GM21526 (cell line): ENCODE measurements at regions not wholly inside any gene's neighbourhood (a gene's known extent, or its start where the extent isn't known, plus 50 kb on each side); places are given as distances from the start of the nearest gene placed in this dataset.

Experiments
- ATAC-seq: cut with Tn5 transposase; IDR thresholded peaks from one replicate; pipeline ENCODE4 v1.9.1; 2021; ENCODE audit warnings: moderate library complexity; ENCODE audit not compliant: unreplicated experiment, low FRiP score

- no peak for ATAC-seq
These were observed 214.6 kb downstream of the BRD1 start for GRCh38 chr22:49613108-49613507.

GRCh38 chr22:49609207-49609876 lies 218.3 kb downstream of the BRD1 start:
- no peak for ATAC-seq

GRCh38 chr22:49608660-49609059 lies 219.0 kb downstream of the BRD1 start:
- no peak for ATAC-seq

DNA sequence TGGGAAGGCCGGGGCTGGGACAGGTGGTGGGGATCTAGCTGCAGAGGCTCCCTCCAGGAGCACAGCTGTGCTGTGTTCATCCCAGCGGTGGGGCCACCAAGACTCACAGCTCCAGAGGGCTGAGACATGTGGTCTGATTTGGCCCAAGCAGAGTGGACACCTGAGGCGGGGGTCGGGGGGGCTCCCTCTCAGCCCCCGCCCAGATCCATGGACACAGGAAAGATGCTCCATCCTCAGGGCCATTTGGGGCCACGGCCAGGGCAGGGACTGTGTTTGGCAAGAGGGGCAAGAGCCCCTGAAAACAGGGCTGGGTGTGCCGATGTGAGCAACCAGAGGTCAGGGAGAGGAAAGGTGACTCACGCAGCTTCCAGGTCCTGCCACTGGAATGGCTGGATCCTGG lies 219.4 kb downstream of the BRD1 start:
- no peak for ATAC-seq

DNA sequence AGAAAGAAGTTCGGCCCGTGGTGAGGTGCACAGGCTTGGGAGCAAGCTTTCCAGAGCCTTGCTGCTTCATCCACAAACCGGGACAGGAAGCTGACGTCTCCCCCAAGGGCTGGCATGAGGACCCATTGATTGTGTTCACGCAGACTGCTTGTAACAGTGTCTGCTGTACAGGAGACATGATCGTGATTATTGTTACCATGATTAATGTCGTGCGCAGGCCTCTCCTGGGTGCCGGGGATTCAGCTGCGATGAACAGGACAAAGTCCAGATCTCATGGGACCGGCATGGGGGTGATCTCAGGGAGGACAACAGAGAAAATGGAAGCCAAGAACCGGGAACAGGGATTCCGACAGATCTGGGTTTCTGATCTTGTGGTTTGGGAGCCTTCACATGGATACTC lies 219.9 kb downstream of the BRD1 start:
- no peak for ATAC-seq

DNA sequence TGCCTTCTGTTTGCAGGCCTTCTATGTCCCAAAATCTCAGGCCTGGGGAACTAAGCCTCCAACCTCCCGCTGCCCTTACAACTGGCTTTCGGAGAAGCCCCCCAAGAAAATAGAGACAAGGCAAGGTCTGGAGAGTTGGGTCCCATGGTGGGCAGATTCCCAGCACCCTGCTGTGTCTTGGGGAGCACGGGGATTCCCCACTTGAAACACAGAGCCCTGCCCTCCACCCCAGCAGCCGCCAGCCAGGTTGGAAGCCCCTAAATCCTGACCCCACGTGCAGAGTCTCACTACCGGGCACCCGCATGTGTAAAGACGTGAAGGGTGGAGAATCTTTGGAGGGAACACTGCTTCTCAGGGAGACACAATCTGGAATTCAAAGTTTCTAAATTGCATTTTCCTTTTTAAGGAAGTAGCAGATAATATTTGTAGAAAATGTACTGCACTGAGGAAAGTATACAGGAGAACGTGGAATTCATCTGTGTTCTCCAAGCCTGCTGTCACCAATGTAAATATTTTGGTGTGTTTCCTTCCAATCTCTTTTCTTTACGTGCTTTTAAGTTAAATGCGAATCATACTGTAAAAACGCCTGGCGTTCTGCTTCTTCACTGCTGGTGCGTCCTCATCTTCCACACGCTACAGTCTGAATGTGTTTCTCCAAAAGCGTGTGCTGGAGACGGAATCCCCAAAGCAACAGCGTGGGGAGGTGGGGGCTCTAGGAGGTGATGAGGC lies 220.9 kb downstream of the BRD1 start:
- no peak for ATAC-seq

DNA sequence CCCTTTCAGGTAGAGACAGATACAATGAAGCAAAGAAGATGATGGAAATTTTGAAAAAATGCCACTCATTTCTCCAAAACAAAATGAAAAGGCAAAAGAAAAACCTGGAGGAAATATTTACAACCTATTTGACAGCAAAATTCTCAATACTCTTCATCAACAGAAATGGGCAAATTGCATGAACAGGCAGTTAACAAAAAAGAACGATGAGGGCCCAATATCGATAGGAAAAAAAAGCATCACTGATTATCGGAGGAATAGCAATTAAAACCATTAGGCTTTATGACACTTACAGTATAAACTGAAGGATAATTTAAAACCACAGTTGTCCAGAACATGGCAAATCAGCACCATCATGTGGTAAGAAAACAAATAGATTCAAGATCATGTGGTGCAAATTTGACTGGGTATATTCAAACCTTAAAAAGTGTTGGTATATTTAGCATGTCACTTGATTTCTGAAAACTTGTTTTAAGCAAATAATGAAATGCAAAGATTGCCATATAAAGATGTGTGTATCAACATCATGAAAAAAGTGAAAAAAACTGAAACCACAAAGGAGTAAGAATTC lies 222.9 kb downstream of the BRD1 start:
- no peak for ATAC-seq

GRCh38 chr22:49603016-49603415 lies 224.7 kb downstream of the BRD1 start:
- no peak for ATAC-seq

DNA sequence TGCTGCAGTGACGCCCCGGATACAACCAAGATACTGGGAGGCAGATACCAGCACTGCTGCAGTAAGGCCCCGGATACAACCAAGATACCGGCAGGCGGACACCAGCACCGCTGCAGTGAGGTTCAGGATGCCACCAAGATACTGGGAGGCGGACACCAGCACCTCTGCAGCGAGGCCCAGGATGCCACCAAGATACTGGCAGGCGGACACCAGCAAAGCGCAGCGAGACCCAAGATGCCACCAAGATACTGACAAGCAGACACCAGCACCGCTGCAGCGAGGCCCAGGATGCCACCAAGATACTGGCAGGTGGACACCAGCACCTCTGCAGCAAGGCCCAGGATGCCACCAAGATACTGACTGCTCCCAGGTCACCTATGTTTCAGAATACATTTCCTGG lies 225.2 kb downstream of the BRD1 start:
- ATAC-seq: no peak

DNA sequence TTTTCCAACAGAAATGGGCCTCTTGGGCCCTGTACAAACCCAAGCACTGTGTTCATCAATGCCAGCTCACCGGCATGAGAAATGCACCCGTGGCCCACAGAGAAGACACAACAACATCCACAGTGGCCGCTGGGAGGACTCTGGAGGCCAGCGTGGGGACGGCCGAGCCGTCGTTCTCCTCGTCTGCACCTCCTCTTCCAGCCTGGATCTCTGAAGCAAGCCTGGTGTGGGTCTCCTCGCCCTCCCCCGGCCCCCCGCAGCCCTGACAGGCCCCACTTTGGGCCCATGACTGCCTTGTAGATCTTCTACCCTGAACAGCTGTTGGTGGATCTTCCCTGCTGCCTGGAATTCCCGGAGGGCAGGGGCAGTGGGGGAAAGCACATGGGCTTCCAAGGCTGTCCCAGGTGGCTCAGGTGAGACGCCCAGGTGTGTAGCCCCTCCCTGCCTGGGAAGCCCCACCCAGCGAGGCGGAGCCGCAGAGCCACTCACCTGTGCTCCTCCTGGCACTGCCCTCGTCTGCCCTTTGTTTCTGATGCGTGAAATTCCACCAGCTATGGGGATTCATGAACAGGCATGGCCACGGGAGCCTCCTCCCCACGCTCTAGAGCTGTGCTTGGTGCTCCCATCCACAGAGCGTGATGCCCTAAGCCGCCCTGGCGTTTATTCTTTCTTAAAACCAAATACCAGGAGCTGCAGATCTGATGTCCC lies 225.9 kb downstream of the BRD1 start:
- ATAC-seq: no peak

- ATAC-seq: no peak
These were observed 226.7 kb downstream of the BRD1 start for GRCh38 chr22:49600891-49601431.

DNA sequence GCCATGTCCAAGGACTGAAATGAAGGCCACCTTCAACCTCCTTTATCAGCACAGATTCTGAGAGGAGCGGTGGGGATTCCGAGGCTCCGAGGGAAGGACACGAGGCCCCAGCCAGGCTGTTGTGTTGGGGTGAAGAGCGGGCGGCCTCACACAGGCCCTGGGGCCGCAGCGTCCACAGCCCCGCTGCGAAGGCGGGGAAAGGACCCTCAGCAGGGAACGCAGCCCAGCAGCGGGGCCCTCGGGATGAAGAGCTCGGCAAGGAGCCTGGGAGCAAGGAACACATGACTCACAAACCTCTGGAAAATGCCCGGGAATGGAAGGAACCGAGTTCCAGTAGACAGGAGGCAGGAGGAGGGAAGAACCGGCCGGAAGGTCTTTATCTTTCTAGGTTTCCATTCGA lies 227.2 kb downstream of the BRD1 start:
- ATAC-seq: no peak

GRCh38 chr22:49599691-49600455 lies 227.8 kb downstream of the BRD1 start:
- no peak for ATAC-seq

GRCh38 chr22:49599039-49599438 lies 228.6 kb downstream of the BRD1 start:
- no peak for ATAC-seq

- no peak for ATAC-seq
These were observed 229.3 kb downstream of the BRD1 start for GRCh38 chr22:49598338-49598737.

- no peak for ATAC-seq
These were observed 230.1 kb downstream of the BRD1 start for GRCh38 chr22:49597428-49598039.

DNA sequence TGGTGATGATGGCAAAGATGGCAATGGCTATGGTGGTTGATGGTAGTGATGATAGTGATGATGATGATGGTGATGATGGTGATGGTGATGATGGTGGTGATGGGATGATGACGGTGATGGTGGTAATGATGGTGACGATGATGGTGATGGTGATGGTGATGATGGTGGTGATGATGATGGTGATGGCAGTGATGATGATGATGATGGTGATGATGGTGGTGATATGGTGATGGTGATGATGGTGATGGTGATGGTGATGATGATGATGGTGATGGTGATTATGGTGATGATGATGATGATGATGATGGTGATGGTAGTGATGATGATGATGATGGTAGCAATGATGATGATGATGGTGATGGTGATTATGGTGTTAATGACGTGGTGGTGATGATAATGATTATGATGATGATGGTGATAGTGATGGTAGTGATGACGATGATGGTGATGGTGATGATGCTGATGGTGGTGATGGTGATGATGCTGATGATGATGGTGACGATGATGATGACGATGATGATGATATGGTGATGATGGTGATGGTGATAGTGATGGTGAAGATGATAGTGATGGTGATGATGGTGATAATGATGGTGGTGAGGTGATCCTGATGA lies 232.1 kb downstream of the BRD1 start:
- no peak for ATAC-seq

DNA sequence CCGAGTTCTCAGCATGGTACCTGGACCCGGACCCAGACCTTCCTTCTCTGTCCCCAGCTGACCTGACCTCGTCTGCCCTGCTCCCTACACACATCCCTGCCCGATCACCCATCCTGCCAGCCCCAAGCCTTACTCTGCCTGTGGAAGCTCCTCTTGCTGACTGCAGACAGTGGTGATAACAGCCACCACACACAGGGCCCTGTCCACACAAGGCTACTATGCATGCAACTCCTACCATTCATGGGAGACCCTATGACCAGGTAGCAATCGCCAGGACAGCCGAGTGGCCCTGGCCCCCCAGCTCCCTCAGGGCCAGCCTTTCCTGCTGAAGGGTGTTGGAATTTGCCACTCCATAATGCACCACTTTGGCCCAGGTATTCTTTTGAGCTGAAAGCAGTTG lies 233.6 kb downstream of the BRD1 start:
- no peak for ATAC-seq

DNA sequence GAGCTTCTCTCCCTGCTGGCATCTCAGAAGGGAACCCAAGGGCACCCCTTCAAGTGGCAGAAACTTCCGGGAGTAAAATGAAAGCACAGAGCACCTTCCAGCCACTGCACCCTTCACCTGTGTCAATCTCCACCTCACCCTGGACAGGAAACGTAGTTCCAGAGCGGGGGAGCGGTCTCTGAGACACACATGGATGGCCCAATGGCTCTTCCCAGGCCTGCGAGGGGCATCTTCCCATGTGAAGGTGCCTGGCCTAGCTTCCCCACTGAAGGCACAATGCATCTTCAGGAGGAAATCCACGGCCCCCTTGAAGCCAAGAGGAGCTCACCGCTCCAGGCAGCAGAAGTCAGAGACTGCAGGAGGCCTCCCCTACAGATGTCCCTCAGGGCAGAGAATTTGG lies 234.2 kb downstream of the BRD1 start:
- ATAC-seq: no peak
